GM12878 (cell line): ENCODE measurements at regions not wholly inside any gene's neighbourhood (a gene's known extent, or its start where the extent isn't known, plus 50 kb on each side); places are given as distances from the start of the nearest gene placed in this dataset.

Experiments used
- ATAC-seq: fragments of 200-7000 bp; cut with Tn5 transposase; 3 replicates; pipeline ENCODE4 v1.9.1; 2020; ENCODE audit warnings: mild to moderate bottlenecking, moderate library complexity
- BruUV-seq: library from RNA; stranded (reverse); fragments of 400-500 nt; replicated peaks from 2 replicates; lab custom pipeline; 2021; lab: Mats Ljungman, UMichigan
- CTCF ChIA-PET: fragments of 300-600 bp; sonication (Branson Sonifier 250); formaldehyde crosslinking; extraction: SDS; loops from one replicate; lab custom pipeline; 2021; ENCODE audit warnings: inconsistent platforms; lab: Yijun Ruan, JAX
- POLR2A ChIA-PET: fragments of 350-600 bp; formaldehyde crosslinking; extraction: SDS; loops from one replicate; lab custom pipeline; 2021; ENCODE audit warnings: inconsistent platforms; lab: Charles Lee
- RAD21 ChIA-PET: fragments of 300-600 bp; sonication (Branson Sonifier 250); formaldehyde crosslinking; loops from one replicate; lab custom pipeline; 2023; ENCODE audit warnings: antibody characterized with exemption; ENCODE audit not compliant: unreplicated experiment; lab: Charles Lee
- SMC1A ChIA-PET: fragments of 300-600 bp; sonication (Branson Sonifier 250); formaldehyde crosslinking; loops from one replicate; lab custom pipeline; 2023; ENCODE audit not compliant: unreplicated experiment, uncharacterized antibody; lab: Charles Lee
- DNase-seq: peaks from one replicate; pipeline ENCODE4 v3.0.0-alpha.2; 2011; ENCODE audit warnings: low read depth, low spot score
- FAIRE-seq: peaks from 3 replicates; lab custom pipeline; 2011; peaks lifted over from hg19 to GRCh38; lab: Jason Lieb, UNC
- H2AFZ ChIP-seq: 2 replicates; pipeline ENCODE4 v1.6.0; 2011; ENCODE audit warnings: low read depth, low read length, control low read depth; ENCODE audit not compliant: control insufficient read depth
- H3K27ac ChIP-seq: 2 replicates; pipeline ENCODE4 v1.5.1; 2011; ENCODE audit warnings: control low read depth; ENCODE audit not compliant: control insufficient read depth, insufficient read depth
- H3K27me3 ChIP-seq, 2 experiments: replicated peaks in 1 of 2; 2 replicates each; pipeline versions ENCODE4 v1.6.0 to v1.6.1; 2011; ENCODE audit warnings: low read length in 1 of 2; ENCODE audit not compliant: control insufficient read depth in 2 of 2, insufficient read depth in 2 of 2
- H3K36me3 ChIP-seq, 2 experiments: 2 replicates each; pipeline ENCODE4 v1.5.1; 2011; ENCODE audit warnings: low read length in 1 of 2; ENCODE audit not compliant: control insufficient read depth in 2 of 2, insufficient read depth in 2 of 2
- H3K4me1 ChIP-seq: 2 replicates; pipeline ENCODE4 v1.6.1; 2011; ENCODE audit warnings: mild to moderate bottlenecking, low read length, moderate library complexity, mixed read lengths; ENCODE audit not compliant: control insufficient read depth, insufficient read depth
- H3K4me2 ChIP-seq: 2 replicates; pipeline ENCODE4 v1.6.0; 2011; ENCODE audit warnings: control low read depth; ENCODE audit not compliant: control insufficient read depth, insufficient read depth
- H3K4me3 ChIP-seq: fragments of 200-600 bp; sonication (generic); 2 replicates; pipeline ENCODE4 v1.5.1; 2016
- H3K79me2 ChIP-seq: 2 replicates; pipeline ENCODE4 v1.6.0; 2011; ENCODE audit warnings: low read length; ENCODE audit not compliant: control insufficient read depth, insufficient read depth
- H3K9ac ChIP-seq: 2 replicates; pipeline ENCODE4 v1.8.0; 2011; ENCODE audit warnings: low read length, control low read depth, mixed read lengths; ENCODE audit not compliant: control insufficient read depth, insufficient read depth
- H3K9me3 ChIP-seq: replicated peaks from 3 replicates; pipeline ENCODE4 v1.5.1; 2011; ENCODE audit warnings: mild to moderate bottlenecking, low read length; ENCODE audit not compliant: control insufficient read depth, insufficient read depth
- H4K20me1 ChIP-seq: 2 replicates; pipeline ENCODE4 v1.6.0; 2011; ENCODE audit not compliant: control insufficient read depth, insufficient read depth
- ATF2 ChIP-seq: IDR thresholded peaks from 2 replicates; pipeline ENCODE4 v1.6.1; 2012; ENCODE audit warnings: low read length, inconsistent platforms
- EZH2 ChIP-seq: IDR thresholded peaks from 2 replicates; pipeline ENCODE4 v1.6.1; 2012; ENCODE audit warnings: low read depth, mild to moderate bottlenecking, control low read depth, inconsistent platforms, low read length, borderline replicate concordance; ENCODE audit not compliant: control insufficient read depth
- RUNX3 ChIP-seq: IDR thresholded peaks from 2 replicates; pipeline ENCODE4 v1.6.1; 2012; ENCODE audit warnings: low read length, inconsistent platforms
- SPI1 ChIP-seq: IDR thresholded peaks from 2 replicates; pipeline ENCODE4 v1.6.1; 2011; ENCODE audit warnings: low read depth, mild to moderate bottlenecking, low read length, moderate library complexity, borderline replicate concordance; ENCODE audit not compliant: insufficient read depth
- USF2 ChIP-seq: IDR thresholded peaks from 2 replicates; pipeline ENCODE4 v1.6.1; 2011; ENCODE audit warnings: low read depth, low read length, improper control_type of control experiment, borderline replicate concordance
- WGBS: methylation state at CpG from one replicate; pipeline ENCODE4 v1.1.6; 2016; ENCODE audit warnings: low lambda C conversion rate; ENCODE audit not compliant: insufficient replicate concordance, insufficient coverage; ENCODE audit errors: missing lambda C conversion rate; 5-methylcytosine and 5-hydroxymethylcytosine counted together
- in situ Hi-C: fragments of 300-500 bp; cut with MboI; formaldehyde crosslinking; loops from 9 replicates; pipeline ENCODE4 v1.14.3; 2018; ENCODE audit warnings: mixed read lengths
- intact Hi-C: fragments of 100-400 bp; cut with micrococcal nuclease; formaldehyde crosslinking; loops from one replicate; pipeline ENCODE4 v1.14.2; 2022; ENCODE audit not compliant: unreplicated experiment

DNA sequence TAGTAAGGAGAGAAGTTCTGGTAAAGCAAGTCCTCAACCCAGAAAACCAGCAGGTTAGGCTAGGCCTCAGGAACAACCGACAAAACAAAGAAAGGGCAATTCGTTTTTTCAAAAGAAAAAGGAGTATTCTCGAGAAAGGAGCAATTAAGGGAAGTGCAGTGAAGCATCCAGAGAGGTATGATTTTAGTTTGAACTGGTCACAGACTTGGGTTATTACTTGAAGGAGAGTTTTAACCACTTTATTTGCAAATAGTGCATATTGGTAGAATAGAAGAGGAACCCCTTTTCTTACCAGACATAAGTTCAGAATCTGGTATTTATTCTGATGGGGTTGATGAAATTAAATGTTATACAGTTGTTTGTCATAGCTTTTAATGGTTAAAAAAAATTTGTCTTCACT, 110.0 kb upstream of the GCFC2 start:
- in situ Hi-C loops = no loop called here

More for the DNA sequence above, 110.0 kb upstream of the GCFC2 start:
- Histone ChIP-seq H3K27me3 (no peaks in the 10 kb centered on the region), H3K4me3 (no peak overlapping the region), H3K79me2 (no peaks in the 10 kb centered on the region), H3K4me1 (peaks cover 8% of the 10 kb centered on the region), H3K4me2 (no peak overlapping the region), H3K27ac (no peak overlapping the region), H3K9me3 (peaks cover 5% of the 10 kb centered on the region), H3K9ac (no peak overlapping the region), H3K36me3 (no peaks in the 10 kb centered on the region), H4K20me1 (no peaks in the 10 kb centered on the region), H2AFZ (no peak overlapping the region)
- ATAC-seq = peak; percentile 60
- DNase-seq = peak; percentile 24
- TF ChIP-seq SPI1 (peak; percentile 62; the same call in 1 of the 2 replicates), ATF2 (0 out of 2 replicates have a peak, but pooled peaks have one; percentile 27), RUNX3 (peak; percentile 46; the same call in 1 of the 2 replicates), EZH2 (no peak), USF2 (no peak)
- no peak for FAIRE-seq
- BruUV-seq = no TSS peak
- intact Hi-C loops = no loop called here
- CTCF ChIA-PET = no interaction called here
- 0% methylated on average over 3 of the region's 3 CpGs for WGBS
- POLR2A ChIA-PET = no interaction called here
- SMC1A ChIA-PET = no interaction called here
- RAD21 ChIA-PET = no interaction called here
